HG03139 (cell line): ENCODE measurements at regions not wholly inside any gene's neighbourhood (a gene's known extent, or its start where the extent isn't known, plus 50 kb on each side); places are given as distances from the start of the nearest gene placed in this dataset.

Experiments used
- ATAC-seq: cut with Tn5 transposase; IDR thresholded peaks from one replicate; pipeline ENCODE4 v1.9.1; 2021; ENCODE audit not compliant: unreplicated experiment

- ATAC-seq, result no peak
Measured at GRCh38 chr6:169165561-169166300, 87.9 kb downstream of the THBS2 start.

DNA sequence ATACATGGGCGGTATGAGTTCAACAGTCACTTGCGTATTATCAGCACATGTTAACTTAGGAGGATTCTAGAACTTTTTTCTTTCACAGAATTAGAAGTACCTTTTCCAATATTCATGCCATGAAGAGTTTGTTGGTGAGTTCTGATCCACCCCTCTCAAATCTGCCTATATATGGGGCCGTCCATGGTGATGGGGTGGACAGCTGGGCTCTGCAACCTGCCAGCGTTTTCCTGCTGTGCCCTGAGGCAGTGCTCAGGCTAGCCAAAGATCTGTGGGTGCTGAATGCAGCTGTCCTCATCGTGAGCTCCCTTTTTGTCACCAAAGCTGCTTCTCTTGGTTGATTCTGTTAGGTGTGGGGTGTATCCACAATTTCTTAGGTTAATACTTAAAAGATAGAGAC, 88.7 kb downstream of the THBS2 start:
- no peak for ATAC-seq

GRCh38 chr6:169164451-169164850, 89.2 kb downstream of the THBS2 start:
- ATAC-seq, result no peak

DNA sequence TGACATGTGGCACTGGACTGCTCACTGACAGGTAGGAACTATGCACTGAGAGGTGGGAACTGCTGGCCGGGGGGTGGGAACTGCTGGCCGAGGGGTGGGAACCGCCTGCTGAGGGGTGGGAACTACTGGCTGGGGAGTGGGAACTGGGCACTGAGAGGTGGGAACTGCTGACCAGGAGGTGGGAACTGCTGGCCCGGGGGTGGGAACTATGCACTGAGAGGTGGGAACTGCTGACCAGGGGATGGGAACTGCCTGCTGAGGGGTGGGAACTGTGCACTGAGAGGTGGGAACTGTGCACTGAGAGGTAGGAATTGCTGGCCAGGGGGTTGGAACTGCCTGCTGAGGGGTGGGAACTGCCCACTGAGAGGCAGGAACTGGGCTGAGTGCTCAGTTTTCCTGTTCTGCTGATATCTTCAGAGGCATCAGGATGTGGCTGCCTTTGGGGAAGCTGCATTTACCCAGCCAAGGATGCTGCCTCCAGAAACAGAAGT, 90.2 kb downstream of the THBS2 start:
- ATAC-seq, result no peak

GRCh38 chr6:169162752-169163407, 90.8 kb downstream of the THBS2 start:
- no peak for ATAC-seq

DNA sequence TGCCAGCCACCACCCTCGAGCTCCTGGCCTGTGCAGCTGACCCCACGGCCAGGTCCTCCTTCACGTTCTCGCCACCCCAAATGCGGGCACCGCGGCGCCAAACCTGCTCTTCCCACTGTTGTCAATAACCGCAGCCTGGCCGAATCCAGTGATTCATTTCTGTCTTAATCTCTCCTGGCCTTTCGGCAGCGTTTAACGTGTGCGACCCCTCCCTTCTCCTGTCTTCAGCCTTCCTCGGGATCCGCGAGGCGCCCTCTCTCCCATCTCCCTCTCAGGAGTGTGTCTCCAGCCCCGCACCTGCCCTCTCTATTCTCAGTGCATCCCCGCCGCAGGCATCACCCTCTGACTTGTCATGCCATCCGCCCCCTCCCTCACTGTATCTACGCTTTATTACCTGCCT, 91.4 kb downstream of the THBS2 start:
- no peak for ATAC-seq

GRCh38 chr6:169161572-169162167, 92.0 kb downstream of the THBS2 start:
- ATAC-seq, result no peak

DNA sequence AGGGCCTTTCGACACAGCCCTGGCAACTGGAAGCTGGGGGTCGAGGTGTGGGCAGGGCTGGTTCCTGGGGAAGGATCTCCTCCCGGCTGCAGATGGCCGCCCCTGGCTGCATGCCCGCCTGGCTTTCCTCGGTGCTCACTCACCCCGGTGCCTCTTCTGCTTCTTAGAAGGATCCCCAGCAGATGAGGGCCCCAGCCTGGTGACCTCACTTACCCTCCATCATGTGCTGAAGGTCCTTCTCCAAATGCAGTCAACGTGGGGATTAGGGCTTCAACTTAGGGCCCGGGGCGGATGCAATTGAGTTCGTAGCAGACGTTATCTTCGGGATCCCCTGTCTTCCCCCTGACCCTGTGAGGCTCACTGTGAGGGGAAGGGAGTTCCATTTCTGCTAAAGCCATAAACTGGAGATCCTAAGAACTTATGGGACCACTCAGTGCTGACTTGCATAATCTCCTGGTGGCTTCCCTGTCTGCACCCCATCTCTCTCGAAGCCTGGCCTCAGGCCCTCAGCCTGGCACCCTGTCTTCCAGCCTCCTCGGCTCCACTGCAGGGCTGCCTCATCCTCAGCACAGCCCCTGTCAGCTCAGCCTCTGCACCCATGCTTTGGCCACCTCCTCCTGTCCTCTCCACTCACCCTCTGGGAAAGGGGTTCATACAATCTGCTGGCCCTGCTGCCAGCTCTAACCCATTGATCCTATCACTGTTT, 92.6 kb downstream of the THBS2 start:
- ATAC-seq, result no peak

DNA sequence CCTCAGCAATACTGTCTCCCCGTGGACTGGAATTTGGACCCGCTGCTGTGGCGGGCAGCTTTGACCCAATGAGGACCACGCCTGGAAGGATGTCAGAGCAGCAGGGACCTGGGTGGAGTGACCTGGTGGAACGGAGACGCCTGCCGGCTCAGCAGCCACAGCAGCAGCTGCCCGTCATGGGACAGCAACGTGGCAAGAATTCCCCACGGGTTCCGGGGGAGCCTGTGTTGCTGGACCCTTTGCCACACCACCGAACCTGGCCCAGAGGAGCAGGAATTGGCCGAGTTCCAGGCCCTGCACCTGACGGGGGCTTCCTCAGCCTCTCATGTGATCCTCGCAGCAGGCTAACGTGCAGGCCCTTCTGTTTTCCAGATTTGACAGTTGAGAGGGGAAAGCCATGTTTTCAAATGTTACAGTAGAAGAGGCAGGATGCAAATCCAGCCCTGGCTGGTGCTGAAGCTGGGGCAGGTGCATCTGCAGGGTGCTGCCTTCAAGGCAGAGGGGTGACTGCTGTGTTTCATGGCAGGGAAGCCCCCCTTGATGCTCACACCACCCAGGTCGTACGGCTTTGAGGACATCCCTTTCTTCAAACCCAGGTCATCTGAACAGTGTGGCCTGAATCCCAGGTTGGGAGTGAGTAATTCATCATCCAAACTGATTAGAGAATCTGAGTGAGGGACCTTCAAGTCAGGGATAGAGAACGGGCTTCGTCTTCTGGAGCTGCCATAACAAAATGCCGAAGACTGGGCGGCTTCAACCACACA, 93.4 kb downstream of the THBS2 start:
- ATAC-seq, result no peak

DNA sequence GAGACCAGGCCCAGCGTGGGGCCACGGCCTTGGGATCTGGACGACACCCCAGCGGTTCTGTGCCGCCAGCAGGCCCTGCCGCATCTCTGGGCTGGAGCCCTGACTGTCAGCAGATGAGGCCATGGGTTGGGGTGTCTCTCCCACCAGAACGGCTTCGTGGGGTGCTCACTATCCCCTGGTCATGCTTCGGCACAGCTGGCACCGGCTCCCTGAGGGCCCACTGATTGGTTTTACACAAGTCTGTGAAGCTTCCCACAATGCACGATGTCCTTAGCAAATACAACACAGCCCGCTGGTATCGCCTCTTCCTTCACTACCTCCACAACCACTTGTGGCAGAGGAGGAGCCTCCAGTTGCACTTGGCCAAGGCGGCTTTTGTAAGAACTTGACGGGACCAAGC, 94.3 kb downstream of the THBS2 start:
- ATAC-seq, result no peak

DNA sequence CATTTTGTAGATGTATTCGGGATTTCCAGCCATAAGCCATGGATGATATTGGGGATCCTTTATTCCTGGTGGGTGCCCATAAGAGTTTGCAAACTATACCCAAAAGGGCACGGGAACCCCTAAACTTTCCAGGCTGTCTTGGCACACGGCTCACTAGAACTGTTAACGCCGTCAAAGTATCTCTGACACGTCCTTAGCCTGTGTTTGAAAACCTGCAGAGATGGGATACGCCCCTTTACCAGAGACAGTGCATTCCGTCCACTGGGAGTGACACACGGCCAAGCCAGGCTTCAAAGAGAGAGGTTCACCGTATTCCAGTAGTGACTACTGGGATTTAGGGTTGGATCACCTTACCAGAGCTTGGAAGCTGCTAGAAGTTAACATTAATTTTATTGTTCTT, 95.0 kb downstream of the THBS2 start:
- no peak for ATAC-seq

- no peak for ATAC-seq
Measured at GRCh38 chr6:169158174-169158573, 95.5 kb downstream of the THBS2 start.

DNA sequence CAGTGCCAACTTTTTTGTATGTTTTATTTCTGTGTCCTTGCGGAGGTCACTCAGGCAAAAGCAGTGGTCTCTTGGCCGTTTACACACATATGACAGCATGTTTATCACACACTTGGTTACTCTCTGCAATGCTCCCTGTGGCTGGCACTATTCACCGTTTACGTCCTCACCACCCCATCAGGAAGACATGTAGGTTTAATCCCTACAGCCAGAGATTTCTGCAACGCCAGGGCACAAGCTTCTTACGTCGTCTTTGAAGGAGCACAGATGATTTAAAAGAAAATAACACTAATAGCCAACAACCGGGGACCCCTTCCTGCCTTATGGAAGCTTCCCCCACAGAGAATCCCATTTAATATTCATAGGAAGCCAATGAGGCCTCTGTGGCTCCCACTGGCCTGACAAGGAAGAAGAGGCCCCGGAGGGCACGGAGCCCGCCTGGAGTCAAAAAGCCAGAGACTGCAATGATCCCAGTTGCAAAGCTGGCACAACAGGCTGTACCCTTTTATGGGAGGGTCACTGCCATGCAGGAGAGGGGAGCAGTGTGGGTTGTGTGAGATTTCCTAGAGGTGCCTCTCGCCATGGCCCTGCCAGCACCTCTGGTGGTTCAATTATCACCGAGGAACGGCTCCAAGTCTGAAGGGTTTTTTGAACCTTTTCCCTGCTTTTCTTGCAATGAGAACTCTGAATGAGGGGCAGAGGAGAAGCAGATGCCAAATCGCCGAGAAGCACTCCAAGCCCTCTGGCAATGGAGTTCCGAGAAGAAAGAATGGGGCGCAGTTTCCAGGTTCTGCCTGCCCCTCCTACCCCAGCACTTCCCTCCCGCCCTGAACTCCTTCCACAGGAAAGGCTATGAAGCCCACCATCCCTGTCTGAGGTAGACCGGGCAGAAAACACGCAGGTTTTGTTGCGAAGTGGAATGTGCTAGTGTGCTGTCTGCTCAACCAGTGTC, 96.2 kb downstream of the THBS2 start:
- no peak for ATAC-seq

GRCh38 chr6:169156793-169157147, 96.9 kb downstream of the THBS2 start:
- ATAC-seq, result no peak

DNA sequence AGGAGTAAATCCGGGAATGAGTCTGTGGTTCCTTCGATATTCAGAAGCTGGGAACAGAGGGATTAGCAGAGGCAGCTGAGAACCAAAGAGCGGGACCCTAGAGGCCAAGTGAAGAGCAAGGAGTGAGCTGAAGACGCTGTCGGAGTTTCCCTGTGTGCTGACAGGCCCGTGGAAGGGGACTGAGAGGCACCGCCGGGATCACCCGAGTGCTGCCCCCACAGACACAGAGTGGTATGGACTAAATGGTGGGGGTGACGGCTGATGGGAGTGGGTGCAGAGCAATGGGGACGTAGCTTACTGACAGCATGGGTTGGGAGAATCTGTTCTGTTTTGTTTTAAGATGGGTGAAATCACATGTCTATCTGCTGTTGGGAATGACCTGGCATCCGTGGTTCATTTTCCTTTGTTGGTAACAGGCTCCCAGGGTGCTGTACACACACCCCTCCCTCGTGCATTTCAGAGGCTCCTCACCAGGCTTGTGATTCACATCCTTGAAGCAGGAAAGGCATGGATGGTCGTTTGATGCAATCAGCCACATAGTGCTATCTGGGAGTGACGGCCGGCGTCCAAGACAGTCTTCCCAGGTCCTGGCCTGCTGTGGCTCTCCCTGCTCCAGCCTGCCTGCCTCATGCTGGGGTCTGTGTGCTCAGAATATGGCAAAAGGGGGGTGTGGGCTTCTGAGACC, 97.4 kb downstream of the THBS2 start:
- ATAC-seq, result no peak

DNA sequence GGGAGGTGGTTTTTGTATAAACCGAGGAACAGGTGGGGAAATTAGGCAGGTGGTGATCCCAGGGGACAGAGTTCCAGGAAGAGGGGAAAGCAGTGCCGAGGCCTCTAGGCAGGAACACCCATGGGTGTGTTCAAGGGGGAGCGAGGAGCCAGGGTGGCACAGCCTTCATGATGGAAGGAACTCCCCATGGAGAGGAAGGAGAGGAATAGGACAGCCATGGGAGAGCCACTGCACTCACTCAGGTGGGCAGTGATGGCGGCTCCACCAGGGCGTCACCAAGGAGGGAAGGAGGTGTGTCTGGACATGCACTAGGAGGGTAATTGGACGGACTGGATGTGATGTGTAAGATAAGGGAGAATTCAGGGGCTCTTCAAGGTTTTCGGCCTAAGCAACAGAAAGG, 98.2 kb downstream of the THBS2 start:
- ATAC-seq, result no peak

DNA sequence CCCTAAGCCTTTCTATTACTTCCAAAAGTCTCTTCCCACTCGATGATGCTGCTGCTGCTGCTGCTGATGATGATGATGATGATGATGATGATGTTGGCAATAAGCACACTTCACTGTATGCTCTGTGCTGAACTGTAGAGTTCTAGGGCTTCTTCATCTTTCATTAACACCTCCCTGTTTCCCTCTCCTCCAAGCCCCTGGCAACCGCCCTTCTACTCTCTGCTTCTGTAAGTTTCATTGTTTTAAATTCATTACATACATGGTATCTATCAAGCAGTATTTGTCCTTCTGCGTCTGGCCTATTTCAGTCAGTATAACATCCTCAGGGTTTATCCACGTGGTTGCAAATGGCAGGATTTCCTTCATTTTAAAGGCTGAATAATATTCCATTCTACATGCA, 100.2 kb downstream of the THBS2 start:
- ATAC-seq, result no peak

GRCh38 chr6:169146521-169146920, 107.1 kb downstream of the THBS2 start:
- ATAC-seq, result no peak

DNA sequence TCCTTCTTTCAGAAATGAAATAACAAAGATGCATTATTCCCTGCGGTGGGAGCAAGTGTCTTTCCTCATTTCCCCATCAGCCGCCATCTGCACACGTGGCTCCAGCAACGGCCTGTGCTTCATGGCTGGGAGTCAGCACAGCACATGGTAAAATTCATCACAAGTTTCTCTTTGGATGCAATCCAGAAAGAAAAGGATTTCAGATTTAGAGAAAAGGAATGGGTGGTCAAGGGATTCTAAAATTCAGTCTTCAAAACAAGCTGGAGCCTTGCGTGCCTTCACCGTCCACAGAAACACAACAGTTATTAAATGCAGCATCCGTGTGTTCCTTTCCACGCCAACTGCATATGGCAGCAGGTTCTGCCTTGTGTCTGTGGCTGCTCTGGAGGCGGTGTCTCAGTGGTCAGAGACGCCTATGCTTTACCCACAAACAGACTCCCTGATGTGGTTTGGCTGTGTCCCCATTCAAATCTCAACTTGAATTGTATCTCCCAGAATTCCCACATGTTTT, 107.6 kb downstream of the THBS2 start:
- no peak for ATAC-seq
